ENCODE measurements at regions not wholly inside any gene's neighbourhood (a gene's known extent, or its start where the extent isn't known, plus 50 kb on each side); places are given as distances from the start of the nearest gene placed in this dataset.

DNA sequence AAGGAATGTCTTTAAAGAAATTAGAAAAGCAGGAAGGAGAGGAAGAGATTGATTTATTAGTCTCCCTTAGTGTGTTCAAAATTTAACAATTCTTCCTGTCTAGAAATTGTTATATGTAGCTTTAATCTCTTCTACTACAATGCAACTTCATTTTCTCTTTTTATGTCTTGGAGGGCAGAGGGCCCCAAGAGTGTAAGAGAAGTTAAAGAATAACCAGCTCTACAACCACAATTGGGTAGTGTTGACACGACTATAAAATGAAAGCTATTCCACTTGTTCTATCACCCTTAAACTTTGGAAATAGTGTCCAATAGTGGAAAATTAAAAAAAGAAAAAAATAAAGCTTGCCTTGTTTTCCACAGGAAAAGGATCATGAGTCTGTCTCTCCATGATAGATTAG lies 82.6 kb upstream of the DPYD start:
- no peaks in the 10 kb centered on the region for H3K9me3 ChIP-seq
- H3K4me3 ChIP-seq: no peak overlapping the region
- H3K4me1 ChIP-seq: peaks cover 69% of the 10 kb centered on the region
- ChIA-PET POLR2A (no interaction called here), CTCF (interaction anchor here (0.6 to 1.6 kb wide), 4 partner anchors 40 to 452 kb away, joined by 3 to 4 read pairs (median 4); no protein-coding TSS in a partner anchor)
- peak overlapping the region; percentile 77 for H3K4me2 ChIP-seq
- no peak for DNase-seq (ENCODE audit: low read depth in 1 of 2, low spot score in 1 of 2)
- H3K27ac ChIP-seq: peak overlapping the region; percentile 31 to 34; a peak in 3 of 6 replicates
- ATAC-seq: 0 out of 6 replicates have a peak, but pooled peaks of 1 of the 2 experiments have one; percentile 39
- no peak for FAIRE-seq
- no peak for TF ChIP-seq RARB (CRISPR knock-in tag; IDR thresholded peaks at IDR 0.05)
- 0% methylated on average over 1 of the region's 1 CpG for WGBS (ENCODE audit: missing lambda C conversion rate)

DNA sequence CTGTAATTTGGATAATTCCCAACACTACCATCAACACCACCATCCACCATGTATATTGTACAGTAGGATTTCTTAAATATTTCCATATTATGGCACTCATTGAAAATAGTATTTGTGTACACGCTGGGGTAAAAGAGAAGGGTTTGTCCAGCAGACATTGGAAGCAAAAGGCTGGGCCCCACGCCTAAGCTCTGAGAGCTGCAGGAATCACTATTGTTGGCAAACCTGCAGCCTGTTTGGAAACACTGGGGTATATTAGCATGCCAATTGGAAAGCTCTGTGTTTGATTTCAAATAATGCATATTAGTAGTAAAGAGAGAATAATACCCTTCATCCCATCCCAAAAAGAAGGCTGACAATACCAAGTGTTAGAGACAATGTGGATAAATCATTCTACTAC lies 81.5 kb upstream of the DPYD start:
- FAIRE-seq (no peak), ATAC-seq (no peak), DNase-seq (ENCODE audit: low read depth in 1 of 2, low spot score in 1 of 2) (no peak)
- Histone ChIP-seq H3K4me2 (0 out of 3 replicates have a peak overlapping the region, but pooled peaks have one; percentile 20), H3K27ac (peak overlapping the region in 1 of 2 experiments; percentile 58; a peak in 2 of 6 replicates), H3K9me3 (no peaks in the 10 kb centered on the region), H3K4me3 (no peak overlapping the region), H3K4me1 (peaks cover 68% of the 10 kb centered on the region)
- ChIA-PET POLR2A (no interaction called here), CTCF (no interaction called here)
- 62% methylated on average over 2 of the region's 2 CpGs for WGBS (ENCODE audit: missing lambda C conversion rate)
- TF ChIP-seq EP300 (IDR thresholded peaks at IDR 0.05): no peak
- TF ChIP-seq SMC3 (IDR thresholded peaks at IDR 0.05): no peak
- TF ChIP-seq JUNB (IDR thresholded peaks at IDR 0.05): no peak
- TF ChIP-seq CBX2 (IDR thresholded peaks at IDR 0.05; ENCODE audit: borderline replicate concordance, low read depth): no peak
- TF ChIP-seq TFCP2L1 (CRISPR knock-in tag; IDR thresholded peaks at IDR 0.05): no peak
- no peak for TF ChIP-seq HEYL (CRISPR knock-in tag; IDR thresholded peaks at IDR 0.05)
- no peak for TF ChIP-seq KDM1A (IDR thresholded peaks at IDR 0.05; ENCODE audit: low read depth)
- no peak for TF ChIP-seq EHMT2 (IDR thresholded peaks at IDR 0.05; ENCODE audit: low read depth)
- TF ChIP-seq CHD4 (IDR thresholded peaks at IDR 0.05; ENCODE audit: borderline replicate concordance): no peak
- TF ChIP-seq RARB (CRISPR knock-in tag; IDR thresholded peaks at IDR 0.05): no peak
- TF ChIP-seq FOSB (CRISPR knock-in tag; IDR thresholded peaks at IDR 0.05): no peak
- no peak for TF ChIP-seq RFX5 (IDR thresholded peaks at IDR 0.05)
- no peak for TF ChIP-seq MYC (IDR thresholded peaks at IDR 0.05; ENCODE audit: borderline replicate concordance, low read length)
- TF ChIP-seq NR3C1 (IDR thresholded peaks at IDR 0.05): no peak
- TF ChIP-seq RNF2 (IDR thresholded peaks at IDR 0.05; ENCODE audit: borderline replicate concordance, low read depth): no peak

DNA sequence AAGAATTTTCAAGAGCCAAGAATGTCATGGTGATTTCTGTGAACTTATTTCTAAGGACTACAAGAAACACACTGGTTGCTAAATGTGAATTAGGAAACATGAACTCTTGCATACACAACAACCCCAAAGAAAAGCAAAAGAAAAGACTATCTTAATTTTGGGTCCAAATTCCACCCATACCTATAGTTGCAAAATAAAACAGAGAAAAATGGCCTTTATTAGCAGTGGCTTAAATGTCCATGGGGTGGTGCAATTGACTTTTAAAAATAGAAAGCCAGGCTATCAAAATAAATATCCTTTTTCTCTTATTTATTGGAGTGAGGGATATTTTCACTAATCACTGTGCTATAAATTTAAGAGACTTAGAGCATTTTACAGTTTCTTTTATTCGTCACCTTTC lies 80.9 kb upstream of the DPYD start:
- TF ChIP-seq CHD2 (IDR thresholded peaks at IDR 0.05; ENCODE audit: low read length, partially characterized antibody) (no peak), RNF2 (IDR thresholded peaks at IDR 0.05; ENCODE audit: borderline replicate concordance, low read depth) (no peak), KDM1A (IDR thresholded peaks at IDR 0.05; ENCODE audit: low read depth) (no peak), RCOR1 (IDR thresholded peaks at IDR 0.05; ENCODE audit: low read depth, low read length) (no peak), ZSCAN20 (CRISPR knock-in tag; IDR thresholded peaks at IDR 0.05) (no peak), SMC3 (IDR thresholded peaks at IDR 0.05) (peak; percentile 50; the same call in 2 of the 3 replicates), CBX8 (IDR thresholded peaks at IDR 0.05) (no peak), HDAC2 (IDR thresholded peaks at IDR 0.05) (no peak), BHLHE40 (IDR thresholded peaks at IDR 0.05; ENCODE audit: low read depth, low read length) (no peak), MYC (IDR thresholded peaks at IDR 0.05; ENCODE audit: borderline replicate concordance, low read length) (no peak), PHF8 (IDR thresholded peaks at IDR 0.05; ENCODE audit: borderline replicate concordance, low read depth) (no peak), TP53 (CRISPR knock-in tag; IDR thresholded peaks at IDR 0.05) (no peak), ESRRA (IDR thresholded peaks at IDR 0.05; ENCODE audit: borderline replicate concordance, low read length) (no peak), HOXB5 (CRISPR knock-in tag; IDR thresholded peaks at IDR 0.05) (no peak), RAD21 (conservative IDR thresholded peaks at IDR 0.05 in 1 of 2, IDR thresholded peaks at IDR 0.05 in 1 of 2) (peak; percentile 60), EHF (CRISPR knock-in tag; IDR thresholded peaks at IDR 0.05) (no peak), KDM5A (IDR thresholded peaks at IDR 0.05) (no peak), JUNB (IDR thresholded peaks at IDR 0.05) (no peak), FOXS1 (CRISPR knock-in tag; IDR thresholded peaks at IDR 0.05) (no peak)
- TF ChIP-seq, protein P1, sequence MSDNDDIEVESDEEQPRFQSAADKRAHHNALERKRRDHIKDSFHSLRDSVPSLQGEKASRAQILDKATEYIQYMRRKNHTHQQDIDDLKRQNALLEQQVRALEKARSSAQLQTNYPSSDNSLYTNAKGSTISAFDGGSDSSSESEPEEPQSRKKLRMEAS (IDR thresholded peaks at IDR 0.05): no peak
- TF ChIP-seq, protein P2, sequence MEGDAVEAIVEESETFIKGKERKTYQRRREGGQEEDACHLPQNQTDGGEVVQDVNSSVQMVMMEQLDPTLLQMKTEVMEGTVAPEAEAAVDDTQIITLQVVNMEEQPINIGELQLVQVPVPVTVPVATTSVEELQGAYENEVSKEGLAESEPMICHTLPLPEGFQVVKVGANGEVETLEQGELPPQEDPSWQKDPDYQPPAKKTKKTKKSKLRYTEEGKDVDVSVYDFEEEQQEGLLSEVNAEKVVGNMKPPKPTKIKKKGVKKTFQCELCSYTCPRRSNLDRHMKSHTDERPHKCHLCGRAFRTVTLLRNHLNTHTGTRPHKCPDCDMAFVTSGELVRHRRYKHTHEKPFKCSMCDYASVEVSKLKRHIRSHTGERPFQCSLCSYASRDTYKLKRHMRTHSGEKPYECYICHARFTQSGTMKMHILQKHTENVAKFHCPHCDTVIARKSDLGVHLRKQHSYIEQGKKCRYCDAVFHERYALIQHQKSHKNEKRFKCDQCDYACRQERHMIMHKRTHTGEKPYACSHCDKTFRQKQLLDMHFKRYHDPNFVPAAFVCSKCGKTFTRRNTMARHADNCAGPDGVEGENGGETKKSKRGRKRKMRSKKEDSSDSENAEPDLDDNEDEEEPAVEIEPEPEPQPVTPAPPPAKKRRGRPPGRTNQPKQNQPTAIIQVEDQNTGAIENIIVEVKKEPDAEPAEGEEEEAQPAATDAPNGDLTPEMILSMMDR (IDR thresholded peaks at IDR 0.05): peak; percentile 50
- TF ChIP-seq, protein P3, sequence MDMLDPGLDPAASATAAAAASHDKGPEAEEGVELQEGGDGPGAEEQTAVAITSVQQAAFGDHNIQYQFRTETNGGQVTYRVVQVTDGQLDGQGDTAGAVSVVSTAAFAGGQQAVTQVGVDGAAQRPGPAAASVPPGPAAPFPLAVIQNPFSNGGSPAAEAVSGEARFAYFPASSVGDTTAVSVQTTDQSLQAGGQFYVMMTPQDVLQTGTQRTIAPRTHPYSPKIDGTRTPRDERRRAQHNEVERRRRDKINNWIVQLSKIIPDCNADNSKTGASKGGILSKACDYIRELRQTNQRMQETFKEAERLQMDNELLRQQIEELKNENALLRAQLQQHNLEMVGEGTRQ (IDR thresholded peaks at IDR 0.05): no peak
- TF ChIP-seq, protein P4, sequence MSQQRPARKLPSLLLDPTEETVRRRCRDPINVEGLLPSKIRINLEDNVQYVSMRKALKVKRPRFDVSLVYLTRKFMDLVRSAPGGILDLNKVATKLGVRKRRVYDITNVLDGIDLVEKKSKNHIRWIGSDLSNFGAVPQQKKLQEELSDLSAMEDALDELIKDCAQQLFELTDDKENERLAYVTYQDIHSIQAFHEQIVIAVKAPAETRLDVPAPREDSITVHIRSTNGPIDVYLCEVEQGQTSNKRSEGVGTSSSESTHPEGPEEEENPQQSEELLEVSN (IDR thresholded peaks at IDR 0.05; ENCODE audit: borderline replicate concordance, low read depth): no peak
- Histone ChIP-seq H3K27ac (no peak overlapping the region), H3K4me3 (no peak overlapping the region), H3K4me1 (peaks cover 70% of the 10 kb centered on the region), H3K9me3 (no peaks in the 10 kb centered on the region), H3K4me2 (0 out of 3 replicates have a peak overlapping the region, but pooled peaks have one; percentile 20)
- 76% methylated on average over 1 of the region's 1 CpG for WGBS (ENCODE audit: missing lambda C conversion rate)
- POLR2A ChIA-PET: no interaction called here
- peak in 1 of 2 experiments; percentile 28 for DNase-seq (ENCODE audit: low read depth in 1 of 2, low spot score in 1 of 2)
- CTCF ChIA-PET: no interaction called here
- FAIRE-seq: no peak
- ATAC-seq: peak in 1 of 2 experiments; percentile 40; a peak in 1 of 6 replicates
